Sigmoid colon (tissue), 6 donors: ENCODE measurements at regions not wholly inside any gene's neighbourhood (a gene's known extent, or its start where the extent isn't known, plus 50 kb on each side); places are given as distances from the start of the nearest gene placed in this dataset.
A peak's percentile ranks its signal among the peaks of the same experiment; 100 is the strongest.

Source experiments
- DNase-seq: peaks from one replicate; pipeline ENCODE4 v3.0.0-alpha.2; 2019
- H3K27ac ChIP-seq, 4 donors: fragments of 200-600 bp; sonication (generic); one replicate each; pipeline ENCODE4 v1.5.1; 2016 to 2019; ENCODE audit warnings: mild to moderate bottlenecking in 1 of 4
- H3K27me3 ChIP-seq, 3 donors: fragments of 200-600 bp; sonication (generic); one replicate each; pipeline ENCODE4 v1.5.1; 2019; ENCODE audit warnings: mild to moderate bottlenecking in 1 of 3
- H3K36me3 ChIP-seq, 4 donors: fragments of 200-600 bp; sonication (generic); one replicate each; pipeline ENCODE4 v1.5.1; 2016 to 2019
- H3K4me1 ChIP-seq, 4 donors: fragments of 200-600 bp; sonication (generic); one replicate each; pipeline ENCODE4 v1.5.1; 2017 to 2019
- H3K4me3 ChIP-seq, 4 donors: fragments of 200-600 bp; sonication (generic); one replicate each; pipeline ENCODE4 v1.5.1; 2017 to 2019; ENCODE audit warnings: mild to moderate bottlenecking in 2 of 4, moderate library complexity in 1 of 4
- H3K9me3 ChIP-seq, 4 donors: fragments of 200-600 bp in 3 of 4; sonication (generic) in 3 of 4; one replicate each; pipeline versions ENCODE4 v1.5.1 to v1.6.1; 2013 to 2019
- EP300 ChIP-seq, 4 donors: sonication (generic); formaldehyde crosslinking; IDR thresholded peaks; one replicate each; pipeline ENCODE4 v1.6.1; 2017; ENCODE audit warnings: antibody characterized with exemption in 4 of 4
- POLR2A ChIP-seq, 2 donors: fragments of 450-650 bp; IDR thresholded peaks; one replicate each; pipeline ENCODE4 v1.6.1; 2016; ENCODE audit warnings: antibody characterized with exemption in 2 of 2, mild to moderate bottlenecking in 2 of 2, moderate library complexity in 2 of 2
- POLR2AphosphoS5 ChIP-seq, 4 donors: sonication (generic); formaldehyde crosslinking; IDR thresholded peaks; one replicate each; pipeline ENCODE4 v1.6.1; 2017; ENCODE audit warnings: antibody characterized with exemption in 4 of 4
- WGBS, 2 donors: extraction: QIAGEN DNeasy Blood & Tissue Kit; methylation state at CpG; one replicate each; pipeline ENCODE4 v1.1.7; 2013; 5-methylcytosine and 5-hydroxymethylcytosine counted together
- intact Hi-C: fragments of 100-400 bp; cut with DNase I; formaldehyde crosslinking; loops from one replicate; pipeline ENCODE4 v1.15.1; 2023
- TF ChIP-seq, protein P1 (sequence below), 4 experiments: fragments of 450-650 bp in 3 of 4; fragments of 200-600 bp in 1 of 4; IDR thresholded peaks; one replicate each; pipeline ENCODE4 v1.5.1; 2016 to 2019; ENCODE audit warnings: antibody characterized with exemption in 4 of 4, mild to moderate bottlenecking in 3 of 4, moderate library complexity in 2 of 4
- donor health status: healthy with polysubstance abuse.
- donor health status: healthy.

DNA sequence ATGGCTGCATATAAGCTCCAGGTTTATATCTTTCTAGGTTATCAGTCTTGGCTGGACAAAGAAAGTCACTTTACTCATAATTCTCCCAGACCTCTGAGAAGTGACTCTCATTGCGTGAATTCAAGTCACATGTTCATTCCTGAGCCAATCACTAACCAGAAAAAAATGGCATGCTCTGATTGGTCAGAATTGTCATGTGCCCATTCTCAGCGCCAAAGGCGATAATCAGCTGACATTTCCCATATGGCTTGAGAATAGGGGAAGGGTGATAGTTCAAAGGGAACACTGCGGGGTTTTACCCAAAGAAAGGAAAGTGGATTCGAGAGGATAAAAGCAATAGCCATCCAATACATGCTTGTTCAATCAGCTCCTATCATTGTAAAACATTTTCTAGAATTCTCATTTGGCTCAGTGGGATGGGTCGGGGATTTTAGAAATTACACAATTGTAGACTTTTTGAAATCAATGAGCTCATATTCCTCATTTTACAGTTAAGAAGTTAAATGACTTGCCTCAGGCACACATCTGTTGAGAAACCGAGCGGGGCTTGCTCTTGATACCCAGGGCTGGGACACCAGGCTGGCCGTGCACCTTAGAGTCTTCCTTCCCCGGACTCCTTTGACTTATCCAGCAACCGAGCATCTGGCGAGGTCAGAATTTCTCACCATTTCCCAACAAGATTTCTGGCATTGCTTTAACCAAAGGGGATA, 454.0 kb upstream of the TBX3 start:
- peaks cover 0 to 2% (median 0%) of the 10 kb centered on the region in 4 donors for H3K9me3 ChIP-seq
- H3K4me3 ChIP-seq = no peak overlapping the region
- DNase-seq = no peak
- intact Hi-C loops = loop anchor here (5.0 kb wide), 1 partner anchor 74 kb away; no protein-coding TSS in a partner anchor
- WGBS, 2 donors = 86 to 92% methylated on average over 12 of the region's 12 CpGs
- H3K4me1 ChIP-seq = peaks cover 0 to 14% (median 3%) of the 10 kb centered on the region in 4 donors
- TF ChIP-seq EP300 (IDR thresholded peaks at IDR 0.05) = no peak
- TF ChIP-seq, protein P1, sequence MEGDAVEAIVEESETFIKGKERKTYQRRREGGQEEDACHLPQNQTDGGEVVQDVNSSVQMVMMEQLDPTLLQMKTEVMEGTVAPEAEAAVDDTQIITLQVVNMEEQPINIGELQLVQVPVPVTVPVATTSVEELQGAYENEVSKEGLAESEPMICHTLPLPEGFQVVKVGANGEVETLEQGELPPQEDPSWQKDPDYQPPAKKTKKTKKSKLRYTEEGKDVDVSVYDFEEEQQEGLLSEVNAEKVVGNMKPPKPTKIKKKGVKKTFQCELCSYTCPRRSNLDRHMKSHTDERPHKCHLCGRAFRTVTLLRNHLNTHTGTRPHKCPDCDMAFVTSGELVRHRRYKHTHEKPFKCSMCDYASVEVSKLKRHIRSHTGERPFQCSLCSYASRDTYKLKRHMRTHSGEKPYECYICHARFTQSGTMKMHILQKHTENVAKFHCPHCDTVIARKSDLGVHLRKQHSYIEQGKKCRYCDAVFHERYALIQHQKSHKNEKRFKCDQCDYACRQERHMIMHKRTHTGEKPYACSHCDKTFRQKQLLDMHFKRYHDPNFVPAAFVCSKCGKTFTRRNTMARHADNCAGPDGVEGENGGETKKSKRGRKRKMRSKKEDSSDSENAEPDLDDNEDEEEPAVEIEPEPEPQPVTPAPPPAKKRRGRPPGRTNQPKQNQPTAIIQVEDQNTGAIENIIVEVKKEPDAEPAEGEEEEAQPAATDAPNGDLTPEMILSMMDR (IDR thresholded peaks at IDR 0.05) = no peak
- TF ChIP-seq POLR2AphosphoS5 (IDR thresholded peaks at IDR 0.05) = no peak
- no peak for TF ChIP-seq POLR2A (IDR thresholded peaks at IDR 0.05)
- H3K27me3 ChIP-seq = no peaks in the 10 kb centered on the region
- no peak overlapping the region for H3K27ac ChIP-seq
- H3K36me3 ChIP-seq = no peaks in the 10 kb centered on the region

DNA sequence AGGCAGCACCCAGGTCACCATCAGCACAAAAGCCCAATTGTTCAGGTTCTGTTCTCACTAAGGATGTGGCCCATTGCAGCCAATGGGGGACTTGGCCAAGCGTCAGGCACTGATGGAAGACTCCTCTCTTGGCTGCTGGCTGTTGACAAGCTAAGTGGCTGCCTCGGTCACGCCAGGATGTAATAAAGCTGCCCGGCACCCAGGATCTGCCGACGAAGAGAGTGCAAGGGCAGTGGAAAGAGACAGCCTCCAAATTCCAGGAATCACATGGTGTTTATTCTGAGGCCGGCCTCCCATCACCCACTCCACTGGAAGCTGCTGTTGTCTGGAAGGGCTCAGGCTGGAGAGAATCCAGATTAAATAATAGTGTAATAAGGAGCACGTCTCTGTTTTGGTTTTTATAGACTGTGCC, 451.8 kb upstream of the TBX3 start:
- Histone ChIP-seq H3K27ac (peak overlapping the region in 2 of 4 donors; percentile 46 to 59), H3K9me3 (peaks cover 0 to 2% (median 0%) of the 10 kb centered on the region in 4 donors), H3K36me3 (no peaks in the 10 kb centered on the region), H3K27me3 (no peaks in the 10 kb centered on the region), H3K4me3 (no peak overlapping the region), H3K4me1 (peaks cover 0 to 14% (median 3%) of the 10 kb centered on the region in 4 donors)
- TF ChIP-seq EP300 (IDR thresholded peaks at IDR 0.05) (peak in 2 of 4 donors; percentile 44 to 70), POLR2A (IDR thresholded peaks at IDR 0.05) (no peak), POLR2AphosphoS5 (IDR thresholded peaks at IDR 0.05) (peak in 3 of 4 donors; percentile 63 to 85 (median 69))
- TF ChIP-seq, protein P1 (IDR thresholded peaks at IDR 0.05) = no peak
- intact Hi-C loops = loop anchor here (5.0 kb wide), 1 partner anchor 76 kb away; no protein-coding TSS in a partner anchor
- 14 to 40% methylated on average over 8 of the region's 8 CpGs for WGBS, 2 donors
- DNase-seq = peak; percentile 88

DNA sequence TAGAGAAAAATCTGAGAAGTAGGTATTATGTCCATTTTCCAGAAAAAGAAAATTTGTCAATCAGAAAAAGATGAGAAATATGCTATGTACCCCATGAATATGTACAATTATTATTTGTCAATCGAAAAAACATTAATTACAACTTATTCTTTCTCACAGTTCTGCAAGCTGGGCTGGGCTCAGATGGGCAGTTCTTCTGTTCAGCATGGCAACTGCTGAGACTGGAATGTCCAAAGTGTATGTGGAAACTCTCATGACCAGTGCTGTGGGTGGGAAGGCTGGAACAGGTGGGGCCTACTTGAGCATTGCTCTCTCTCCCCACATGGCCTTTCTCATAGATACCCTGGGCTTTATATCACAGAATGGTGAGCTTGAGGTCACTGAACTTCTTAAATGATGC, 450.3 kb upstream of the TBX3 start:
- no peak for DNase-seq
- intact Hi-C loops = no loop called here

DNA sequence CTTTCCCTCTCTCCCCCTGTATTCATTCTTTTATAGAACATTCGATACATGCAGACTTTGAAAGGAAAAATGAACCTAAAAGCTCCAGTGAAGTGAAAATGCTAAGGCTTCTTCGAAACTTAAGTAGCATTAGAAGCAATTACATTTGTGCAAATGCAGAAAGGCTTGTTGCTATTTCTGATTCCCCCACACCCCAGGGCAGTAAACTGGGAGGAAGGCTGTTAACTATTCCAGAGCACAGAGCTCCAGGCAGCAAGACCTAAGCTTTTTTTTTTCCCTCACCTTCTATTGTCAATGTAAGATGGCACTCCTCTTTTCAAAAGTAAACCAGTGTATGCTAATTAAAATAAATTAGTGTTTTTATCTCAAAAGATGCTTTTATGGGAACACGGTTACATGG, 448.9 kb upstream of the TBX3 start:
- Histone ChIP-seq H3K27ac (no peak overlapping the region), H3K36me3 (no peaks in the 10 kb centered on the region), H3K27me3 (no peaks in the 10 kb centered on the region), H3K4me1 (peaks cover 0 to 14% (median 3%) of the 10 kb centered on the region in 4 donors), H3K9me3 (peaks cover 0 to 2% (median 0%) of the 10 kb centered on the region in 4 donors), H3K4me3 (no peak overlapping the region)
- 86 to 88% methylated on average over 3 of the region's 3 CpGs for WGBS, 2 donors
- TF ChIP-seq, protein P1 (IDR thresholded peaks at IDR 0.05) = no peak
- no peak for TF ChIP-seq POLR2AphosphoS5 (IDR thresholded peaks at IDR 0.05)
- no peak for TF ChIP-seq POLR2A (IDR thresholded peaks at IDR 0.05)
- TF ChIP-seq EP300 (IDR thresholded peaks at IDR 0.05) = no peak
- intact Hi-C loops = no loop called here
- no peak for DNase-seq

More for the DNA sequence above, 450.3 kb upstream of the TBX3 start:
- no peaks in the 10 kb centered on the region for H3K36me3 ChIP-seq
- no peaks in the 10 kb centered on the region for H3K27me3 ChIP-seq
- peaks cover 0 to 2% (median 0%) of the 10 kb centered on the region in 4 donors for H3K9me3 ChIP-seq
- peaks cover 0 to 14% (median 3%) of the 10 kb centered on the region in 4 donors for H3K4me1 ChIP-seq
- H3K27ac ChIP-seq = no peak overlapping the region
- H3K4me3 ChIP-seq = no peak overlapping the region
- 81 to 84% methylated on average over 1 of the region's 1 CpG for WGBS, 2 donors
- TF ChIP-seq POLR2AphosphoS5 (IDR thresholded peaks at IDR 0.05) = no peak
- TF ChIP-seq, protein P1 (IDR thresholded peaks at IDR 0.05) = no peak
